ENCODE measurements at regions not wholly inside any gene's neighbourhood (a gene's known extent, or its start where the extent isn't known, plus 50 kb on each side); places are given as distances from the start of the nearest gene placed in this dataset.
A peak's percentile ranks its signal among the peaks of the same experiment; 100 is the strongest.
"Not testable (repeated sequence)": the region's sequence is repeated elsewhere in the genome, so short reads cannot be mapped to it uniquely, and the experiment has no call there.

GRCh38 chr3:36656873-36657272 is 107.5 kb downstream of the DCLK3 start:
- Histone ChIP-seq H3K36me3 (no peaks in the 10 kb centered on the region), H4K20me1 (no peaks in the 10 kb centered on the region), H3K4me1 (0 out of 20 replicates have a peak, but pooled peaks cover 0 to 4% (median 0%) of the 10 kb centered on the region in 10 experiments), H3K9me3 (replicated peaks in 1 of 11) (0 out of 22 replicates have a peak, but pooled peaks cover 0 to 5% (median 0%) of the 10 kb centered on the region in 11 experiments), H3K9ac (no peak overlapping the region), H3K4me2 (no peak overlapping the region), H3K4me3 (no peak overlapping the region), H3K27me3 (no peaks in the 10 kb centered on the region), H3K27ac (no peak overlapping the region)
- TF ChIP-seq Cebpa-rat (IDR thresholded peaks at IDR 0.05) = no peak

DNA sequence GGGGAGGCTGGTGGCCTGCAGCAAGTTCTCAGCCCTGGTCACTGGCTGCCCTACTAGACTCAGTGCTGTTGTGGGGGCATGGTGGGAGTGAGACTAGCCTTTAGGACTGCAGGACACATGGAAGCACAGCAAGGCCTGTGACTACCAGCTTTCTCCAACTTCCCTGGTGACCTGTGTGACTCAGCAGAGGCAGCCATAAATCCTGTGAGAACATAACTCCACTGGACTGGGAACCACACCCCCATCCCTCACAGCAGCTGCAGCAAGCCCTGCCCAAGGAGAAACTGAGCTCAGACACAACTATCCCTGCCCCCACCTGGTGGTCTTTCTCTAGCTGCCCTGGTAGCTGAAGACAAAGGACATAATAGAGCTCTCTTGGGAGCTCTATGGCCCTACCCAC is 111.3 kb downstream of the DCLK3 start:
- no peak overlapping the region for H3K27ac ChIP-seq

DNA sequence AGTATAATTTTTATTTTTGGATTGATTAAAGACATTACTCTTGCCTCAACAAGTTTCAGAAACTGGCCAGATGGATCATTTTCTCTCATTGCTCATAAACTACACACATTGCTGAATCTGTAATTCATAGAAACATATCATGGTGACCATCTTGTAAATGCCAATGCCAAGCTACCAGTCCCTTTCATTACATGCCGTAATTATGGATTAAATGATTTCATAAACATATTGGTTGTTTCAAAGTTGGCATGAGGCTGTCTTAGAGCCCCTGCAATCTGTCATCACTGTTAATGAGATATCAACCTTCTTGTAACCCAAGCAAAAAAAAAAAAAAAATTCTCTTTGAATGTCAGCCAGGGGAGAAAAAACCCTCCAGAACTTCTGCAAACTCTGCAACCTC is 112.2 kb downstream of the DCLK3 start:
- Histone ChIP-seq H3K27me3 (no peaks in the 10 kb centered on the region), H3K27ac (no peak overlapping the region), H3K4me1 (peaks cover 0 to 6% (median 2%) of the 10 kb centered on the region in 10 experiments; a peak in 3 of 20 replicates), H4K20me1 (no peaks in the 10 kb centered on the region), H3K9ac (no peak overlapping the region), H3K4me2 (no peak overlapping the region), H3K4me3 (no peak overlapping the region), H3K36me3 (no peaks in the 10 kb centered on the region), H3K9me3 (replicated peaks in 1 of 11) (0 out of 22 replicates have a peak, but pooled peaks cover 0 to 5% (median 0%) of the 10 kb centered on the region in 11 experiments)
- TF ChIP-seq Cebpa-rat (IDR thresholded peaks at IDR 0.05) = no peak

More for the DNA sequence above, 111.3 kb downstream of the DCLK3 start:
- Histone ChIP-seq H3K9ac (no peak overlapping the region), H3K4me1 (peaks cover 0 to 6% (median 2%) of the 10 kb centered on the region in 10 experiments; a peak in 3 of 20 replicates), H4K20me1 (no peaks in the 10 kb centered on the region), H3K4me2 (no peak overlapping the region), H3K4me3 (no peak overlapping the region), H3K9me3 (replicated peaks in 1 of 11) (0 out of 22 replicates have a peak, but pooled peaks cover 0 to 5% (median 0%) of the 10 kb centered on the region in 11 experiments), H3K27me3 (no peaks in the 10 kb centered on the region), H3K36me3 (no peaks in the 10 kb centered on the region)
- no peak for TF ChIP-seq Cebpa-rat (IDR thresholded peaks at IDR 0.05)

- peak overlapping the region in 3 of 11 experiments; percentile 1 to 25 (median 11); a peak in 3 of 22 replicates for H3K4me2 ChIP-seq
- H3K36me3 ChIP-seq = no peaks in the 10 kb centered on the region
- H3K27me3 ChIP-seq = no peaks in the 10 kb centered on the region
- TF ChIP-seq Cebpa-rat (IDR thresholded peaks at IDR 0.05) = no peak
- no peak overlapping the region for H3K27ac ChIP-seq
- 0 out of 22 replicates have a peak, but pooled peaks cover 0 to 5% (median 0%) of the 10 kb centered on the region in 11 experiments for H3K9me3 ChIP-seq (replicated peaks in 1 of 11)
- peaks cover 0 to 6% (median 2%) of the 10 kb centered on the region in 10 experiments; a peak in 3 of 20 replicates for H3K4me1 ChIP-seq
- no peak overlapping the region for H3K4me3 ChIP-seq
- no peak overlapping the region for H3K9ac ChIP-seq
- no peaks in the 10 kb centered on the region for H4K20me1 ChIP-seq
These were observed 114.1 kb downstream of the DCLK3 start for GRCh38 chr3:36650271-36650671.

DNA sequence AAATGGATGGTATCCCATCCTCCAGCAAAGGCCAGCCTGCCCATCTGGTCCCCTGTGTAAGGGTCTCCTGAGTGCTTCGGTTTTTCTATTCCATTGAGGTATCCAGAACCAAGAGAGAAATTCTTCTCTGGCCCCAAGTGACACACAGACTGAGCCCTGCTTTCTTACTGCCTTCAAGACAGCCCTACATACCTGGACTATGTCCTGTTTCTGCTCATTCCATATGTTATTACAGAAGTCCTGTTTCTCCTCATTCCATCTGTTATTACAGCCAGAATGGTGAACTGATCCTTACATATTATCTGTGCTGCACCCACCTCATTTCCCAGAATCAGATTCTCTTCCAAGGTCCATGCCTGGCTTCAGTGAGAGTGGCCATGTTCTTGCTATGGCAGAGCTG is 115.2 kb downstream of the DCLK3 start:
- TF ChIP-seq Cebpa-rat (IDR thresholded peaks at IDR 0.05) = no peak
- no peak overlapping the region for H3K27ac ChIP-seq
- peaks cover 0 to 10% (median 2%) of the 10 kb centered on the region in 10 experiments; a peak in 3 of 20 replicates for H3K4me1 ChIP-seq
- no peaks in the 10 kb centered on the region for H3K27me3 ChIP-seq
- H3K9me3 ChIP-seq (replicated peaks in 1 of 11) = 0 out of 22 replicates have a peak, but pooled peaks cover 0 to 5% (median 0%) of the 10 kb centered on the region in 11 experiments
- no peak overlapping the region for H3K4me2 ChIP-seq
- no peaks in the 10 kb centered on the region for H3K36me3 ChIP-seq
- H4K20me1 ChIP-seq = no peaks in the 10 kb centered on the region
- H3K9ac ChIP-seq = no peak overlapping the region
- no peak overlapping the region for H3K4me3 ChIP-seq

- no peak overlapping the region for H3K9ac ChIP-seq
- no peak overlapping the region for H3K27ac ChIP-seq
- no peak overlapping the region for H3K4me2 ChIP-seq
- no peaks in the 10 kb centered on the region for H3K36me3 ChIP-seq
- 0 out of 22 replicates have a peak, but pooled peaks cover 0 to 5% (median 0%) of the 10 kb centered on the region in 11 experiments for H3K9me3 ChIP-seq (replicated peaks in 1 of 11)
- TF ChIP-seq Cebpa-rat (IDR thresholded peaks at IDR 0.05) = no peak
- no peak overlapping the region for H3K4me3 ChIP-seq
- peaks cover 0 to 10% (median 2%) of the 10 kb centered on the region in 10 experiments; a peak in 3 of 20 replicates for H3K4me1 ChIP-seq
- H3K27me3 ChIP-seq = no peaks in the 10 kb centered on the region
- H4K20me1 ChIP-seq = no peaks in the 10 kb centered on the region
These were observed 115.9 kb downstream of the DCLK3 start for GRCh38 chr3:36648241-36649034.

- Histone ChIP-seq H3K4me1 (peaks cover 0 to 10% (median 2%) of the 10 kb centered on the region in 10 experiments; a peak in 3 of 20 replicates), H3K27me3 (no peaks in the 10 kb centered on the region), H3K36me3 (no peaks in the 10 kb centered on the region), H3K9ac (no peak overlapping the region), H3K4me2 (no peak overlapping the region), H3K9me3 (replicated peaks in 1 of 11) (no peaks in the 10 kb centered on the region), H3K27ac (no peak overlapping the region), H4K20me1 (no peaks in the 10 kb centered on the region), H3K4me3 (no peak overlapping the region)
- no peak for TF ChIP-seq Cebpa-rat (IDR thresholded peaks at IDR 0.05)
These were observed 116.9 kb downstream of the DCLK3 start for GRCh38 chr3:36647423-36647853.

DNA sequence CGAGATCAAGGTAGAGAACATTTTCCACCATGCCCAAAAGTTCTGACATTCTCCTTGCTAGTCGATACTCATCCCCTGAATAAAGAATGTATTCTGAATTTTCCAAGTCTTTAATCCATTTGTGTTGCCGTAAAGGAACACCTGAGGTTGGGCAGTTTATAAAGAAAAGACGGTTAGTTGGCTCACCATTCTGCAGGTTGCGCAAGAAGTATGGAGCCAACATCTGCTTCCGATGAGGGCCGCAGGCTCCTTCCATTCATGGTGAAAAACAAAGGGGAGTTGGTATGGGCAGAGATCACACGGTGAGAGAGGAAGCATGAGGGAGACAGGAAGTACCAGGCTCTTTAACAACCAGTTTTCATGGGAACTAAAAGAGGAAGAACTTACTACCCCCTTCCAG is 121.2 kb downstream of the DCLK3 start:
- no peak overlapping the region for H3K4me3 ChIP-seq
- peaks cover 0 to 6% (median 0%) of the 10 kb centered on the region in 10 experiments; a peak in 1 of 20 replicates for H3K4me1 ChIP-seq
- TF ChIP-seq Cebpa-rat (IDR thresholded peaks at IDR 0.05) = peak in 5 of 11 experiments; percentile 11 to 80 (median 54); a peak in 8 of 22 replicates
- no peaks in the 10 kb centered on the region for H3K36me3 ChIP-seq
- H3K27ac ChIP-seq = no peak overlapping the region
- no peaks in the 10 kb centered on the region for H3K27me3 ChIP-seq
- no peak overlapping the region for H3K4me2 ChIP-seq
- no peak overlapping the region for H3K9ac ChIP-seq
- no peaks in the 10 kb centered on the region for H3K9me3 ChIP-seq (replicated peaks in 1 of 11)
- no peaks in the 10 kb centered on the region for H4K20me1 ChIP-seq

- no peaks in the 10 kb centered on the region for H3K27me3 ChIP-seq
- H3K4me1 ChIP-seq = no peaks in the 10 kb centered on the region
- TF ChIP-seq Cebpa-rat (IDR thresholded peaks at IDR 0.05) = no peak
- H3K9me3 ChIP-seq (replicated peaks in 1 of 11) = peaks cover 0 to 11% (median 1%) of the 10 kb centered on the region in 11 experiments; a peak in 8 of 22 replicates
- no peak overlapping the region for H3K27ac ChIP-seq
- H3K36me3 ChIP-seq = no peaks in the 10 kb centered on the region
- H3K4me2 ChIP-seq = no peak overlapping the region
- H3K9ac ChIP-seq = no peak overlapping the region
- no peak overlapping the region for H3K4me3 ChIP-seq
- no peaks in the 10 kb centered on the region for H4K20me1 ChIP-seq
These were observed 128.6 kb downstream of the DCLK3 start for GRCh38 chr3:36635731-36636130.

- H3K4me3 ChIP-seq, H4K20me1 ChIP-seq, H3K9ac ChIP-seq, H3K4me2 ChIP-seq, H3K4me1 ChIP-seq, H3K27ac ChIP-seq, H3K36me3 ChIP-seq, H3K27me3 ChIP-seq: not testable (repeated sequence)
- H3K9me3 ChIP-seq (replicated peaks in 1 of 11) = peaks cover 0 to 14% (median 7%) of the 10 kb centered on the region in 11 experiments; a peak in 8 of 22 replicates
These were observed 130.5 kb downstream of the DCLK3 start for GRCh38 chr3:36633897-36634296.

All from BLaER1 treated with 17β-estradiol and CSF1 and Interleukin-3, amounts not matched to agents 10 nM and 100 nM (cell line).